ENCODE measurements at regions not wholly inside any gene's neighbourhood (a gene's known extent, or its start where the extent isn't known, plus 50 kb on each side); places are given as distances from the start of the nearest gene placed in this dataset.

DNA sequence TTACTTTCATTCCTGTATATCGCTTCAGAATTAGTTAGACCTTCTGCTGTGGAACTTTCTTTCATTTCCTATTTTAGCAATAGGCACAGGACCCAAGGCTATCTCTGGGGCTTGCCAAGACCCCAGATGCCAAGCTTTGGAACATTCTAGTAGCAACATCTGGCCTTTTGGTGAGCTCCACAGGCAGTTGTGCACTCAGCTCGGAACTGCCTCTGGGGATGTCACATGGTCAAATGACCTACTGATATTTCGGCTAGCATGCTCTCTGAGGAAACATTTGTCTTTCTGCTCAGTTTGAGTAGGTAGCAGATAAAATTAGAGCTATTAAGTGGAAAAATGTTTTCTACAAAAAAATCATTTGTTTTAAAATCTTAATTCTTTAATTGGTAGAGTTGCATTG, 76.6 kb upstream of the ITGA4 start:
- Histone ChIP-seq H3K4me1 (no peaks in the 10 kb centered on the region), H3K4me3 (no peak overlapping the region), H3K9me3 (peaks cover 0 to 5% of the 10 kb centered on the region in 2 donors), H3K27me3 (no peaks in the 10 kb centered on the region), H3K36me3 (no peaks in the 10 kb centered on the region), H3K27ac (no peak overlapping the region)
- no peak for DNase-seq (ENCODE audit: low spot score in 2 of 2)
- intact Hi-C loops (cut with DNase I; ENCODE audit: low total_unique reads) = no loop called here
- TF ChIP-seq, protein P1, sequence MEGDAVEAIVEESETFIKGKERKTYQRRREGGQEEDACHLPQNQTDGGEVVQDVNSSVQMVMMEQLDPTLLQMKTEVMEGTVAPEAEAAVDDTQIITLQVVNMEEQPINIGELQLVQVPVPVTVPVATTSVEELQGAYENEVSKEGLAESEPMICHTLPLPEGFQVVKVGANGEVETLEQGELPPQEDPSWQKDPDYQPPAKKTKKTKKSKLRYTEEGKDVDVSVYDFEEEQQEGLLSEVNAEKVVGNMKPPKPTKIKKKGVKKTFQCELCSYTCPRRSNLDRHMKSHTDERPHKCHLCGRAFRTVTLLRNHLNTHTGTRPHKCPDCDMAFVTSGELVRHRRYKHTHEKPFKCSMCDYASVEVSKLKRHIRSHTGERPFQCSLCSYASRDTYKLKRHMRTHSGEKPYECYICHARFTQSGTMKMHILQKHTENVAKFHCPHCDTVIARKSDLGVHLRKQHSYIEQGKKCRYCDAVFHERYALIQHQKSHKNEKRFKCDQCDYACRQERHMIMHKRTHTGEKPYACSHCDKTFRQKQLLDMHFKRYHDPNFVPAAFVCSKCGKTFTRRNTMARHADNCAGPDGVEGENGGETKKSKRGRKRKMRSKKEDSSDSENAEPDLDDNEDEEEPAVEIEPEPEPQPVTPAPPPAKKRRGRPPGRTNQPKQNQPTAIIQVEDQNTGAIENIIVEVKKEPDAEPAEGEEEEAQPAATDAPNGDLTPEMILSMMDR (IDR thresholded peaks at IDR 0.05) = no peak

DNA sequence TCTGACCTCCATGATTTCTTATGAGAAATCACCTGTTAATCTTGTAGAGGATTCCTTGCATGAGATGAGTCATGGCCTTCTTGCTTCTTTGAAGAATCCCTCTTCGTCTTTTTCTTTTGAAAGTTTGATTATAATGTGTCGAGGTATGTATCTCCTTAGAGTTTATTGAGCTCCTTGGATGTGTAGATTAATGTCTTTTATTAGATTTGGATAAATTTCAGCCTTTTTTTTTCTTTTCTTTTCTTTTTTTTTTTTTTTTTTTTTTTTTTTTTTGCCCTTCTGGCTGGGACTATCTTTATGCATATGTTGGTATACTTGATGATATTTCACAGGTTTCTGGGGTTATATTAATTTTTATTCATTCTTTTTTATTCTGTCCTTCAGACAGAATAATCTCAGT, 72.3 kb upstream of the ITGA4 start:
- Histone ChIP-seq H3K27ac (no peak overlapping the region), H3K9me3 (peaks cover 0 to 11% of the 10 kb centered on the region in 2 donors), H3K4me3 (no peak overlapping the region), H3K4me1 (no peaks in the 10 kb centered on the region), H3K27me3 (no peaks in the 10 kb centered on the region), H3K36me3 (no peaks in the 10 kb centered on the region)
- no peak for DNase-seq (ENCODE audit: low spot score in 2 of 2)
- TF ChIP-seq, protein P1 (IDR thresholded peaks at IDR 0.05) = no peak
- TF ChIP-seq POLR2A (IDR thresholded peaks at IDR 0.05) (no peak), POLR2AphosphoS5 (IDR thresholded peaks at IDR 0.05) (no peak)
- intact Hi-C loops (cut with DNase I; ENCODE audit: low total_unique reads) = no loop called here

DNA sequence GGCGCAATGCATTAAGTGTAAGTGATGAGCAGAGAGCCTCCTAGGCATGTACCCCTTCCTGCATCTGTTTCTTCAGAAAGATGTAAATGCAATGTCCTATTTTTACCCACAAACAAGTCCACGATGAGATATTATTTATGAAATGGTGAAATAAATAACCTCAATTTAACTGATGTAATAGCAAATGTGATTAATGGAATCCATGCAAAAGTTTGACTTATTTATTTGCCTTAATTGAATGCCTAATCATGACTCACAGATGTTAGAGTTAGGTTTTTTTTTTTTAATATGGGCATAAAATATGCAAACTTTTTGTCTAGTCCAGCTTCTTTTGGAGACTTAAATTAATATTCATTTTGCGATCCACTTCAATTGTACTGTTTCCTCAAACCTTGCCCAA, 67.7 kb upstream of the ITGA4 start:
- DNase-seq (ENCODE audit: low spot score in 2 of 2) = no peak
- intact Hi-C loops (cut with DNase I; ENCODE audit: low total_unique reads) = no loop called here

DNA sequence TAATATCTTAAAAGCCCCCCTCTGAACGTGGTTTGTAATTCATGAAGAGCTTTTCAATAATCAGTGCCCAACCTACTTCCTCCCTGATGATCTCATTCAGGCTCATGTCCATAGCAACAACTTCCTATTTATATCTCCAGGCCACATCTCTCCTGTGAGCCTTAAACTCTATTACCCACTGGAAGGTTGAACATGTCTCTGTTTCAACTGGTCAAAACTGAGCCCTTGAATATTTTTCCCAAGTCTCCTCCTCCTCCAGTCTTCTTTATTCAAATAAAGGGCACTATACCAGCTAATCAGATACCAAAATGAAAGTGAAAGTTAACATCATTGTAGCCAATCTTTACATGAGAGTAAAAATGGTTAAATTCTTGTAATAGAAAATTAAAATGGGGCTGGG, 63.7 kb upstream of the ITGA4 start:
- H3K36me3 ChIP-seq = no peaks in the 10 kb centered on the region
- no peak for DNase-seq (ENCODE audit: low spot score in 2 of 2)
- H3K27ac ChIP-seq = no peak overlapping the region
- TF ChIP-seq, protein P1 (IDR thresholded peaks at IDR 0.05) = no peak
- TF ChIP-seq POLR2AphosphoS5 (IDR thresholded peaks at IDR 0.05) (no peak), POLR2A (IDR thresholded peaks at IDR 0.05) (no peak)
- H3K9me3 ChIP-seq = no peaks in the 10 kb centered on the region
- H3K27me3 ChIP-seq = no peaks in the 10 kb centered on the region
- peak overlapping the region in 1 of 3 donors; percentile 25 for H3K4me3 ChIP-seq
- intact Hi-C loops (cut with DNase I; ENCODE audit: low total_unique reads) = no loop called here
- H3K4me1 ChIP-seq = no peaks in the 10 kb centered on the region

More for the DNA sequence above, 67.7 kb upstream of the ITGA4 start:
- Histone ChIP-seq H3K27me3 (no peaks in the 10 kb centered on the region), H3K9me3 (peaks cover 0 to 11% of the 10 kb centered on the region in 2 donors), H3K27ac (no peak overlapping the region), H3K4me3 (no peak overlapping the region), H3K4me1 (no peaks in the 10 kb centered on the region), H3K36me3 (no peaks in the 10 kb centered on the region)
- TF ChIP-seq POLR2AphosphoS5 (IDR thresholded peaks at IDR 0.05) = no peak
- TF ChIP-seq, protein P1 (IDR thresholded peaks at IDR 0.05) = no peak
- no peak for TF ChIP-seq POLR2A (IDR thresholded peaks at IDR 0.05)

DNA sequence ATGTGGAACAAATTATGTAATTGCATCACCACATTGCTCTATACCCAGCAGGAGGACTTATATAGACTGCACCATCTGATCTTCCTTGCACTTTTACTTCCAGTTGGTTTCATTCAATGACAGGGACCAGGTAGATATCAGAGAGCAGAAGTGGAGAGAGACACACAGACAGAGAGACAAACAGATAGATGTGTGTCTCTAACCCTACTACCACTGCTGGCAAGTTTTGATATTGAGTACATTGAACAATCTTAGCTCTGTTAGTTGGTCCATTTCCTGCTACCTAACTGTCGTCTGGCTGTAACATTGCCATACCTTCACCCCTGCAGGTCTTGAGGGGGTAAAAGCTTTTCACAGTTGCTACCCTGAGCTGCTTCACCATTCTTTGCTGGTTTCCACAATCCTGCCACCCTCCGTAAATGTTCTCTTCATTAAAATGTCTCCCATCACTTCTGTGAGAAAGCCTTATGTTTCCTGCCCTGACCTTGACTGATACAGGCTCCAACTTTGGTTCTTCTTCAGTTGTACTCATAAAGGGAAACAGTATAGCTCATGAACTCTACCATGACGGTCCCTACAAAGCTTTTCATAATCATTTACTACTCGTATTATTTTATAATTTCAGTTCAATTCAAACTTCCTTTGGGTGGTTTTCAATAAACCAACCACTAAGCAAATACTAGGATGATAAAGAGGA, 62.3 kb upstream of the ITGA4 start:
- intact Hi-C loops (cut with DNase I; ENCODE audit: low total_unique reads) = no loop called here
- Histone ChIP-seq H3K27me3 (no peaks in the 10 kb centered on the region), H3K36me3 (no peaks in the 10 kb centered on the region), H3K4me3 (no peak overlapping the region), H3K27ac (no peak overlapping the region), H3K9me3 (no peaks in the 10 kb centered on the region), H3K4me1 (no peaks in the 10 kb centered on the region)
- no peak for DNase-seq (ENCODE audit: low spot score in 2 of 2)
- no peak for TF ChIP-seq POLR2AphosphoS5 (IDR thresholded peaks at IDR 0.05)
- no peak for TF ChIP-seq POLR2A (IDR thresholded peaks at IDR 0.05)
- TF ChIP-seq, protein P1 (IDR thresholded peaks at IDR 0.05) = no peak

Data from breast epithelium (tissue), 4 donors.